GM19351 (cell line): ENCODE measurements at regions not wholly inside any gene's neighbourhood (a gene's known extent, or its start where the extent isn't known, plus 50 kb on each side); places are given as distances from the start of the nearest gene placed in this dataset.
"Not testable (repeated sequence)": the region's sequence is repeated elsewhere in the genome, so short reads cannot be mapped to it uniquely, and the experiment has no call there.

ENCODE experiments used
- ATAC-seq: cut with Tn5 transposase; IDR thresholded peaks from one replicate; pipeline ENCODE4 v1.9.1; 2021; ENCODE audit warnings: mild to moderate bottlenecking, moderate library complexity; ENCODE audit not compliant: unreplicated experiment

DNA sequence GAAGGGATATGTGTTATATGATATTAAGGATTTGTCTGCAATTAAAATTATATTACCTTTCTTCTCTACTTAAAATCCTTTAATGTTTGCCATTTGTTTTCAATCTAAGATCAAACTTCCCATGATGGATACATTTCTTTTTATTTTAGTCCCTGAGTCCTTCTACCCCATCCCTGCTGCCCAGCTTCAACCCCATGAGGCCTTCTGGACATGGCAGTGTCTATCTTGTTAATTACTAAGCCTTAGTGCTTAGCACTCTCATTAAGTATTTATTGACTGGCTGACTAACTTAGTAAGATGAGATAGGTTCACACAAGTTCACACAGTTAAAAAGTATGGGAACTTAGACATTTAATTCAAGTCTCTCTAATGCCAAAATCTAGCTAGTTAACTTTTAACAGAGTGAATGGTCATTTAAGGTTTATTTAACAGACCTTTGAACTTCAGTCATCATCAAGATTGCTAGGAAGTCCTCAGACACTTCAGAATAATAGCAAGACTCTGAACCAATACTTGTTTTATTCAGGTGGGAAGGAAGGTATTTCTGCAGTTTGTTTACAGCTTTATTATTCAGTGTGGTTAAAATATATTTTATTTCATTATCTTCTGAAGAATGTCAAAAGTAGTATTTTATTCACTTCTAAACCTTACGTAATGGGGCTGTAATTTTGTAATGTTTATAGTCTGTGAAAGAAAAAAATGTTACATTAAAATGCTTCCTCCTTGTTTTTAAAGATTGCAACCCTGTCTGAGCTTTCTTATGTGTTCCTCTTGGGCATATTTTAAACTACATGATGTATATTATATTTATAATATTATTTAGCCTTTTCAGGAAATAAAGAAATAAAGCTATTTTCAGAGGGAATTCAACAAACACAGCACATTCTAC, 848.9 kb downstream of the REEP3 start:
- no peak for ATAC-seq

DNA sequence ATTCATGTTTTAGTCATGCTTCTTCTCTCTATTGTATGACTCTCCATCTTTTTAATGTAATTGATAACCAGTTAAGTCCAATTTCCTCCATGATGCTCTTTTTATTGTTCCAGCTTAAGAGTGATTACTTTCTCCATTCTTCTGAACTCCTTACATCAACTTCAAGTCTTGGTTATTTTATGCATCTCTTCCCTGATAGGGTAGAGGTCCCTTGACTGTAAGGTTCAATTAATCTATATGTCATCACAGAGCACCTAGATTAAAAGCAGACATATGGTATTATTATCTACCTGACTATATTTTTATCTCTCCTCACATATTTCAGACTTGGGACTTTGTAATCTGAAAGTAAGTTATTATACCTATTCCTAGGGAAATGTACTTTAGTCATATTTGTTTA, 853.1 kb downstream of the REEP3 start:
- no peak for ATAC-seq

DNA sequence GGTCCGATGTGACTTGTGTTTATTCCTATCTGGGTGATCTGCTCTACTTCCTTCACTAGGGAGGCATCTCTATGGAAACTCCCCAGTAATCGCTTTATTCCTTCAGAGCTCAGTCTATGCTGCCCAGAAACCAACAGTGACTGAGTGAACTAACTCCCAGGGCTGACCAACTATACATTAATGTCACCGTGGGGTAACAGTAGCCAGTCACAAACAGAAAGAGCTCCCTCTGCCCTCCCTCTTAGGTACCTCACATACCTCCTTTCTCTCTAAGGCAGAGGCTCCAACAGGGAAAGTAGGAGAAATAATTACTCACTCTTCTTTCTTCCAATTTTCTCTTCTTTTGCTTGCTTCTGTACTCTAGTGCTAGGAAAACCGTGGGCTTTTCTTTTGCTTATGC, 855.0 kb downstream of the REEP3 start:
- ATAC-seq, result no peak

DNA sequence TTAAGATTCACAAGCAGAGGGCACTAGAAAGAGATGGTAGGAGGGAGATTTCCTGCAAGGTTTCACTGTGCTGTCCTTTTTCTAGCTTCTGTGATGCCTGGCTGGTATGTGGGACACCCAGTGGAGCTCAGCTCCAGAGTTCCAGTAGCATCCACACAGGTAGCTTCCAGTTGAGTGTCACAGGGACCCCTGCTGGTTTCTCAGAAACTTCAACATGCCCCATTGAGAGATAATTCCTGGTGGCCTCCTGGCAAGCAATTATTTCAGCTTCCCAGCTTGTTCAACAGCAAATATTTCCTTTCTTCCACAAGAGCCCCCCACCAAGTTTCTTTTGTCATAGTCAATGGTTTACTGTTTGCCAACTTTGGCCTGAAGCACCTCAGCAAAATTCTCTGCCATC, 858.7 kb downstream of the REEP3 start:
- ATAC-seq, result no peak

DNA sequence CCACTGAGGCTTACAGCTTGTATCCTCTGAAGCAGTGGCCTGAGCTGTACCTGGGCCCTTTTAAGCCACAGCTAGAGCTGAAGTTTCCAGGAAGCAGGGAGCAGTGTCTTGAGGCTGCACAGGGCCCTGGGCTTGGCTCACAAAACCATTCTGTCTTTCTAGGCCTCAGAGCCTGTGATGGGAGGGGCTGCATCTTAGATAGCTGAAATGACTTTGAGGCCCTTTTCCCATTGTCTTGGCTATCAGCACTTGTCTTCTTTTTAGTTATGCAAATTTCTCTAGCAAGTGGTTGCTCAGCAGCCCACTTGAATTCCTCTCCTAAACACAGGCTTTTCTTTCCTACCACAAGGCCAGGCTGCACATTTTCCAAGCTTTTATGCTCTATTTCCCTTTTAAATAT, 864.2 kb downstream of the REEP3 start:
- no peak for ATAC-seq

DNA sequence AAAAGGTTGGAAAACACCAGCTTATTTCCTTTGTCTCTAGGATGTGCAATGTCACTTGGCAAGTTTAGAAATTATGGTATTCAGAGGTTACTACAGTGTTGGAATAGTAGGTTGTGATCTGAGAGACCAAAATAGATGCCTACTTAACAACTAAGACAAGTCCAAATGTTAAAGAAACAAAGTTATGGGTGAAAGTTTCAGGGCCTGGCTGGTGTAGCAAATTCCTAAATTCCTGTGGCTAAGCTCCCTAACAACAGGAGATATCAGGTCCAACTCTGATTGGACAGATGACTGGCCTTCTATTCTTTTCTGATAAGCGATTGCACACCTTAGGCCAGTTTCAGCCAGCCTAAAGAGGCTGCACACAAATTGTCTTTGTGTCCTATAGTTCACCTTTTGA, 873.5 kb downstream of the REEP3 start:
- no peak for ATAC-seq

DNA sequence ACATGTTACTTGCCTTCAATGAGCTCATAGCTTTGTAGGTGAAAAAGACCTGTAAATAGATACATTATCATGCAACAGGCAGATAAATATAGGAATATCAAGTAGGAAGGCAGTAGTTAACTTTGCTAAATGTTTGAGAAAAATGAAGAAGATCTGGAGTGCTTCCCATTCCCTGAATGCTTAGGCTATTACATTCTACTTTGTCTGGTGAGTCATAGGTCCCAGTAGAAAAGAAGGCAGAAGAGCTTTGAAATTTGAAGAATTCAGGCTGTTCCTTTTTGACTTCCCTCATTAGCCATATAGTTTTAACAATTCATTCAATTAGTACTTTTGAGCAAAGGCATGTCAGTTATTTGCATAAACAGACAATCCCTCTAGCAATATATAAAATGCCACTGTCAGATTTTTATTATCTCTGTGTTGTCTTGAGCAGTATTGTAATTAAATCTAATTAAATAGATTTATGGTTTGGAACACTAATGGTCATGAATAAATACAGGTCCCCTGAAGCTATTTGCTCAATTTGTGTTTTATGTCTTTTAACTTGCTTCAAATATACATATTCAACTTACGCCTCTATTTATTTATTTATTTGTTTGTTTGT, 875.0 kb downstream of the REEP3 start:
- no peak for ATAC-seq

DNA sequence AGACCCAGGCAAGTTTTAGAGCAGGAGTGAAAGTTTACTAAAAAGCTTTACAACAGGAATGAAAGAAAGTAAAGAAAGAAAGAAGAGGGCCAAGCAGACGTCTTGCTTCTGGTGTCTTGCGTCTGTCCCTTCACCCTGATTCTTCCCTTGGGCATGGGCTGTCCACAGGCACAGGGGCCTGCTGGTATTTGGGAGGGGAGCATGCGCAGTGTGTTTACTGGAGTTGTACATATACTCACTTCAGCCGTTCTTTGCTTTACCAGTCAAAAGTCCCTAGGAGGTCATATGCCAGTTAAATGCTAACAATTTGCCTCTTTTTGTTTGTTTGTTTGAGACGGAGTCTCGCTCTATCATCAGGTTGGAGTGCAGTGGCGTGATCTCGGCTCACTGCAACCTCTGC, 875.9 kb downstream of the REEP3 start:
- no peak for ATAC-seq

DNA sequence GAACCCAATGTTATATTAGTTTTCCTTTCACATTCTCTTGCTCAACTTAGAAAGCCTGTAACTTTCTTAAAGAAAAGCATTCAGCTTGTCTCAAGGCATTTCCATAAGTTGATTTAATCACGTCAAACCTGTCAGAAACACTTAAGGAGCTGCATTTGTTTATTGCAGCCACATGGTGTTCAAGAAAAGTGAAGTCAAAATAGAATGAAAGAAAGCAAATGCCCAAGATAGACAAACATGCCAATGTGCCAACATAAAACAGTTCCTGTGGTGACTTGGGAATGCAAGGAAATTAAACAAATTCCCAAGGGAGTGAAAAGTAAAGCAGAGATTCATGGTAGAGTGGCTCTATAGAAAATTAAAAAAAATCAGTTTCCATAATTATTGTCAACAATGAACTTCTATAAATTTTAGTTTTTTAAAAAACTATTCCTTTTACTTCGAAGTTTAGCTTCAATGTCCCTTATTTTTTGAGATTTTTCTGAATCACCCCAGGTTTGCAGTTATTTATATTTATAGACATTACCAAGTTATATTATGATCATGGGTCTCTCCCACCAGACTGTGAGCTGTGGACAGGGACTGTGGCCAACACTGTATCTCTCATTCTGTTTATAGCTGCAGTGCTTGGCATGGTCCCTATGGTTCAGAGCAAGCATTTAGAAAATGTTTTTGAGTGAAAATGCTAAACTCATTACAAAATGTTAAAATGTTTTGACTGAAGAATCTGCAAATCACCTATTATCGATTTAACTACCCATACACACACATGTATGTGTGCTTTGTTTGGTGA, 887.4 kb downstream of the REEP3 start:
- ATAC-seq, result no peak

DNA sequence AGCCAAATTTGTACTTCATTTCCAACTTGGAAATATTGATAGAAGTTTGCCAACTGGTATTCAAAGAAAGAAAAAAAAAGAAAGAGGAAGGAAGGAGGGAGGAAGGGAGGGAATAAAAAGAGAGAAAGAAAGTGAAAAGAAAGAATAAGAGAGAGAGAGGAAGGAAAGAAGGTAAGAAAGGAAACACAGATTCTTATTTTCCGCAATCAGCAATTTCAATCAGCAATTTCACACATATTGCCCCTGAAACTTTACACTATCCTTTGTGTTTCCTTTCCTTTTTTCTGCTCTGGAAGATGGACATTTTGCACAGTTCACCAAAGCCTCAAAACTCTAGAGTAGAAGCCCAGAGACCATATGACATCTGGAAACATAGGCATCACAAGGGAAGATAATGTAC, 888.1 kb downstream of the REEP3 start:
- ATAC-seq, result no peak

DNA sequence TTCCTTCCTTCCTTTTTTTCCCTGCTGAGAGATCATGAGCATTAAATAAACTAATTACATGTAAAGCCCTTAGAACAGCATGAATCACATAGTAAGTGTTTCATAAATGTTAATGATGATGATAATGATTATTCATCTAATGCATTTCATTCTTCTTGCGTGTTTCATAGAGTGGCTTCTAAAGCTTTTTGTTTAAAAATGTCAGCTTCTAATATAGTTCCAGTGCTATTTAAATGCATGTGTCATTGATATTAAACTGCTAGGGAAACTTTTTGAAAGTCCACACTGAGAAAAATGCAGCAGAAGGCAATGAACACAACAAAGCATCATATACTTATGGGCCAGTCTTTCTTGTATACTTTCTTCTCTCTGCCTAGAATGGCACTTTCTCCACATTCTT, 894.8 kb downstream of the REEP3 start:
- ATAC-seq, result no peak

DNA sequence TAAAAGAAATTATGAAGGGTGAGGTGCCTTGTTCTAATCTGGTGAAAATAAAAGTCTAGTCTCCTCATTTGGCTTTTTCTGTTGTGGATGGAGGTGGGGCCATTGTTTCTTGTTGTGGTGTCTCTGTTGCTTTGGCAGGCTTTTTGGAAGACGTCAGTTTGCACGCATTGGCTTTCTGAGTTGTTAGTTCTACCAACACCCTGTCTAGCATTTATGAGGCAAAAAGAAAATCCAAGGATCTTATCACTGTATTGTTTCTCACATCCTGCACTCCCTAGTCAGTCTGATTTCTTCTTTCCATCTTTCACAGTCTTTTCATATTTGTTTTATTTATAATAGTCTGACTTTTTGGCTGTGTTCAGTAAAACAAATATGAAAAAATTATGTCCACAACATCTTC, 898.3 kb downstream of the REEP3 start:
- no peak for ATAC-seq

DNA sequence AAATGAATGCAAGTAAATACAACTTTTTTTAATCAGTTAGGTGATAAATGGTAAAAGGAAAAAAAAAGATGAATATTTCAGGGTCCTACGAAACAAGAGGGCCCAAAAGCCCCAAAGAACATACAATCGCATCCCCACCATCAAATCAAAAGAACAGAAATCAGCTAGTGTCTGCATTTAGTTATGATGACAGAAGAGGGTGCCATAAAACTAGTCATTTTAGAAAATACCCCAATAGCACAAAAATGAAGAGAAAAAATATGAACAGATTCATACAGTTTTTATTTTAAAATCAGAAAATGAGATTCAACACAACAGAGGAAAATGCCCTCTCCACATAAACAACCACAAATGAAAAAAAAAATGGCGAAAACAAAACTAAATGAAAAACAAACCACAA, 905.5 kb downstream of the REEP3 start:
- no peak for ATAC-seq

DNA sequence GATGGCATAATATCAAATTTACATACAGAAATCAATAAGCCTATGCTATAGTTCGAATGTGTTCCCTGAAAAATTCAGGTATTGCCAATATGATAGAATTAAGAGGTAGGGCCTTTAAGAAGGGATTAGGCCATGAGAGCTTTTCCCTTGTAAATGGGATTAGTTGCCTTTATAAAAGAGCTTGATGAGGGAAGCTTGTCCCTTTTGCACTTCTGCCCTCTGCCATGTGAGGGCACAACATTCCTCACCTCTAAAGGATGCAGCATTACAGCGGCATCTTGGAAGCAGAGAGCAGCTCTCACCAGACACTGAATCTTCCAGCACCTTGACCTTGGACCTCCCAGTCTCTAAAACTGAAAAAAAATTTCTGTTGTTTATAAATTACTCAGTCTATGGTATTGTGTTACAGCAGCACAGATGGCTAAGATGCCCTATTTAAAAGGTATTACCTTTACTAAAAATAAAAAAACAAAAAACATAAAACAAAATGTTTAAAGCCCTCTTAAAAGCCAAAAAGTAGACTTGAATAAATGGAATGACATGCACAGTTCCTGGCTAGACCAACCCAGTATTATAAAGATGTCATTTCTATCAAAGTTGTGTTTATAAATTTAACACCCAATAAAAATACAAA, 909.6 kb downstream of the REEP3 start:
- ATAC-seq, result no peak

DNA sequence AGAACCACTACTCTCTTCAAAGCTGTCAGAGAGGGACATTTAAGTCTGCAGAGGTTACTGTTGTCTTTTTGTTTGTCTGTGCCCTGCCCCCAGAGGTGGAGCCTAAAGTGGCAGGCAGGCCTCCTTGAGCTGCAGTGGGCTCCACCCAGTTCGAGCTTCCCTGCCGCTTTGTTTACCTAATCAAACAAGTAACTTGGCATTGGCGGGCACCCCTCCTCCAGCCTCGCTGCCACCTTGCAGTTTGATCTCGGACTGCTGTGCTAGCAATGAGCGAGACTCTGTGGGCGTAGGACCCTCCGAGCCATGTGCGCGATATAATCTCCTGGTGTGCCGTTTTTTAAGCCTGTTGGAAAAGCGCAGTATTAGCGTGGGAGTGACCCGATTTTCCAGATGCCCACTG, 920.7 kb downstream of the REEP3 start:
- ATAC-seq, result not testable (repeated sequence)

DNA sequence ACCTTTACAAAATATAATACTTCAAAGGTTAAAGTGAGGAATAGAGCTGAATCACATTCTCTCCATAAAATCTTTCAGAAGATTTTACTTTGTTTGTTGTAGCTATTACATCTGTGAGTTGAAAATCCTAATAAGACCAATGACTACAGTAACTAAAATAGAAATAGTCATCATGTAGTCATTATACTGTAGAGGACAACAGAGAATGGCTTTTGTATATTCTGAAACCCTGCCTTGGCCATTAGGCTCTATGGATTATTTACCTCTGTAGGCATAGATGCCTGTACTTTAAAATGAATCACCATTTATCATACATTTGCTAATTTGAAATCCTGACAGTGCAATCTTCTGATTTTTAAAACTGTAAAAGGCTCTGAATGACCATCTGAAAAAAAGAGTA, 923.0 kb downstream of the REEP3 start:
- no peak for ATAC-seq

DNA sequence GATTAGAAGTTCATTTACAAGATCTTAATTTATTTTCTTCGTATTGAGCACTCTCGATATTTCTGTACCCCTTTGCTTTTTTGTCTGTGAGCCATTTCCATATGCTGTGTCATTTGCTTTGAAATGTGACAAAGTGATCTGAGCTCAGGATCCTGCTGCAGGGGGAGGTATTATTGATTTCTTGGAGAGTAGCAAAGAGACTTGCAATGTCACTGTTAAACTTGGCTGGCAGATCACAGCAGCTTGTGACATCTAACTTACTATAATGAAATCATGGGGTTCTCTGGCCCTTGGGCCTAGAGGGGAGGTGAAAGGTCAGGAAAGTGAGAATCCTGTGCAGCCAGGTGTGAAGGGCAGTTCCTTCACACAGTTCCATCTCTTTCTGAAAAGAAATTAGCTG, 923.4 kb downstream of the REEP3 start:
- no peak for ATAC-seq

DNA sequence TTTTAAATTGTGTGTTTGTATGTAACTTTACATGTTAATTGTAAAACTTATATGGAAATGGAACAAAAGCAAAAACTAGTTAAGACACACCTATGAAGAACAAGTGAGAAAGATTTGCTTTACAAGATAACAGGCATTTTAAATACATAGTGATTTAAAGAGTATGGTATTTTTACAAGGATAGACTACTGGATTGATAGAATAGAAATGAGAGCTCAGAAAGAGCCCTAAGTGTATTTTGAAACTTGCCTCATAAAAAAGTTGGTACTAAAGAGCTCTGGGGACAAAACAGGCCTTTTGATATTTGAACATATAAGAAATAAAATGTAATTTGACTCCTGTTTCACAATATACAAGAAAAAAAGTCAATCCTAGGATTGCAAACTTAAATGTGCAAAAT, 928.4 kb downstream of the REEP3 start:
- ATAC-seq, result no peak

DNA sequence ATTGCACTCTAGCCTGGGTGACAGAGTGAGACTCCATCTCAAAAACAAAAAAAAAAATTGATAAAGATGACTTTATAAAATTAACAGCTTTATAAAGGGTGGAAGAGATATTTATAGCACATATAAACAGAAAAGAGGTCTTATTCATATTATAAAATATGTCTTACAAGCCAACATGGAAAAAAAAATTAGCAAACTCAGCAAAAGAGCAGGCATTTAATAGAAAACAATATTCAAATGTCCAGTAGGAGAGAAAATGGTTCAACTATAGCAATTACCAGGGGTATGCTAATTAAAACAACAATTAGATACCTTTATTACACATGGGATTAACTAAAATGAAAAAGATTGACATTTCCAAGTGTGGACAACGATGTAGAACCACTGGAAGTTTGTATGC, 929.1 kb downstream of the REEP3 start:
- no peak for ATAC-seq

DNA sequence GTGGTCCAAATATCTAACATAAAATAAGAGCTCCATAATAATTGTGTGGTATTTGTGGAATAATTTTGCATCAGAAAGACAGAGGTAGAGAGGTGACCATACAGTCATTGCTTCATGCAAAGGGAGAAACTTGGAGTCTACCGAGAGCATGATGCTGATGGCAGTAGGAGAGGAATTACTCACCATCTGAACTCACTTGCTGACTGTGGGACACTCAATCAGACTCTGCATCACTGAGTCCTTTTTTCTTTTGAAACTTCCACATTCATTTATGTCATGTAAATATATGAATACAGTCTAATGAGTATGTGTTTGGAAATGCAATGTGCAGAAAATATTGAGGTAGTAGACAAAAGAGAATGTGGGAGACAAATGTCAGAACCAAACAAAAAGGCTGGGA, 933.8 kb downstream of the REEP3 start:
- ATAC-seq, result no peak

DNA sequence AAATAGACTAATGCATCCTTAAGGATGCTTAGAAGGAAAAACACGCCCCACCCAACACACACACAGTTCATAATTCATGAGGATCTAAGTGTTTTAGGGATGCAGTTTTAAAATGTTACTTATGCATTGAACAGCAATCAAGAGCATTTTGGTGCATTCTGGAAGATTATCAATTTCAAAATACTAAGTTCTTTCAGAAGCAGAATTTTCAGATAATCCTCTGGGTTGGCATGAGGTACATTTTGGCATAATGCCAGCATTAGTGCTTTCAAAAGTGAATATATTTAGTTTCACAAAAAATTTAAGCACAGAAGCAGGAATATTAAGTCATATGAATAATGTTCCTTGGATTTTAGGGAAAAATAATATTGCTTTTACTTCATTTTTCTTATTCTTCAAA, 937.1 kb downstream of the REEP3 start:
- no peak for ATAC-seq
